Endodermal cell (in vitro differentiated cells): ENCODE measurements at regions not wholly inside any gene's neighbourhood (a gene's known extent, or its start where the extent isn't known, plus 50 kb on each side); places are given as distances from the start of the nearest gene placed in this dataset.

Source experiments
- DNase-seq: peaks from one replicate; pipeline ENCODE4 v3.0.0-alpha.2; 2017
- H3K27ac ChIP-seq: 2 replicates; pipeline ENCODE4 v1.5.1; 2013; ENCODE audit warnings: mild to moderate bottlenecking, low read depth, low read length, moderate library complexity
- H3K27me3 ChIP-seq: 2 replicates; pipeline ENCODE4 v1.6.1; 2013; ENCODE audit warnings: mild to moderate bottlenecking, low read length, moderate library complexity; ENCODE audit not compliant: insufficient read depth, control insufficient read depth, poor library complexity, severe bottlenecking
- H3K36me3 ChIP-seq: 2 replicates; pipeline ENCODE4 v1.7.0; 2013; ENCODE audit warnings: mild to moderate bottlenecking, low read length, moderate library complexity; ENCODE audit not compliant: control insufficient read depth, insufficient read depth
- H3K4me1 ChIP-seq: one replicate; pipeline ENCODE4 v1.7.0; 2013; ENCODE audit warnings: low read length; ENCODE audit not compliant: control insufficient read depth, insufficient read depth
- H3K4me3 ChIP-seq: 2 replicates; pipeline ENCODE4 v1.5.1; 2013; ENCODE audit warnings: mild to moderate bottlenecking, low read length, moderate library complexity
- H3K9ac ChIP-seq: 2 replicates; pipeline ENCODE4 v1.6.1; 2013; ENCODE audit warnings: mild to moderate bottlenecking, low read length, moderate library complexity; ENCODE audit not compliant: poor library complexity, severe bottlenecking; ENCODE audit errors: extremely low read depth
- H3K9me3 ChIP-seq: 2 replicates; pipeline ENCODE4 v1.6.1; 2013; ENCODE audit warnings: mild to moderate bottlenecking, low read length, moderate library complexity; ENCODE audit not compliant: control insufficient read depth
- H3K27ac Mint-ChIP-seq: 2 replicates; pipeline ENCODE4 v1.8.0; 2020; ENCODE audit warnings: mixed read lengths
- H3K27me3 Mint-ChIP-seq: 2 replicates; pipeline ENCODE4 v1.8.0; 2021; ENCODE audit warnings: mild to moderate bottlenecking, mixed read lengths; ENCODE audit not compliant: insufficient read depth
- H3K36me3 Mint-ChIP-seq: 2 replicates; pipeline ENCODE4 v1.8.0; 2020; ENCODE audit warnings: low read depth, mixed read lengths
- H3K4me1 Mint-ChIP-seq: 2 replicates; pipeline ENCODE4 v1.8.0; 2020; ENCODE audit warnings: mixed read lengths
- H3K4me3 Mint-ChIP-seq: 2 replicates; pipeline ENCODE4 v1.8.0; 2020; ENCODE audit warnings: mild to moderate bottlenecking, moderate library complexity, mixed read lengths
- H3K9me3 Mint-ChIP-seq: 2 replicates; pipeline ENCODE4 v1.8.0; 2020; ENCODE audit warnings: mild to moderate bottlenecking, mixed read lengths
- CTCF ChIP-seq: fragments of 200-600 bp; sonication (generic); conservative IDR thresholded peaks from 2 replicates; pipeline ENCODE4 v1.5.0; 2021; ENCODE audit warnings: antibody characterized with exemption, mild to moderate bottlenecking
- WGBS, 2 experiments: methylation state at CpG; one replicate each; pipeline versions ENCODE4 v1.1.5 to v1.1.7; 2013; ENCODE audit warnings: missing lambda C conversion rate in 2 of 2, mixed read lengths in 1 of 2; ENCODE audit not compliant: insufficient coverage in 1 of 2, insufficient read length in 1 of 2; 5-methylcytosine and 5-hydroxymethylcytosine counted together

- Histone ChIP-seq H3K4me3 (no peak overlapping the region), H3K9me3 (no peaks in the 10 kb centered on the region), H3K27me3 (no peaks in the 10 kb centered on the region), H3K36me3 (no peaks in the 10 kb centered on the region), H3K27ac (no peak overlapping the region), H3K4me1 (no peaks in the 10 kb centered on the region), H3K9ac (no peak overlapping the region)
- DNase-seq = no peak
- TF ChIP-seq CTCF = no peak
- Mint-ChIP-seq H3K4me3 (no peak overlapping the region), H3K36me3 (no peaks in the 10 kb centered on the region), H3K9me3 (no peaks in the 10 kb centered on the region), H3K27me3 (no peaks in the 10 kb centered on the region), H3K4me1 (peaks cover 10% of the 10 kb centered on the region), H3K27ac (no peak overlapping the region)
- WGBS, 2 experiments = 93% methylated on average over 3 of the region's 3 CpGs; no CpG with 5 or more reads in 1 of the 2 experiments
Measured at GRCh38 chr4:26160591-26160990, 160.2 kb upstream of the RBPJ start.

GRCh38 chr4:26161030-26161824 is 159.6 kb upstream of the RBPJ start:
- H3K27ac ChIP-seq = no peak overlapping the region
- no peaks in the 10 kb centered on the region for H3K27me3 ChIP-seq
- 68 to 69% methylated on average over 3 to 5 of the region's 5 CpGs for WGBS, 2 experiments
- no peaks in the 10 kb centered on the region for H3K27me3 Mint-ChIP-seq
- H3K36me3 Mint-ChIP-seq = no peaks in the 10 kb centered on the region
- peak; percentile 77 for DNase-seq
- no peak overlapping the region for H3K9ac ChIP-seq
- H3K9me3 Mint-ChIP-seq = no peaks in the 10 kb centered on the region
- peaks cover 10% of the 10 kb centered on the region for H3K4me1 Mint-ChIP-seq
- no peak overlapping the region for H3K4me3 ChIP-seq
- H3K9me3 ChIP-seq = no peaks in the 10 kb centered on the region
- H3K36me3 ChIP-seq = no peaks in the 10 kb centered on the region
- no peaks in the 10 kb centered on the region for H3K4me1 ChIP-seq
- peak; percentile 73 for TF ChIP-seq CTCF
- peak overlapping the region; percentile 35 for H3K27ac Mint-ChIP-seq
- no peak overlapping the region for H3K4me3 Mint-ChIP-seq

- TF ChIP-seq CTCF = no peak
- no peaks in the 10 kb centered on the region for H3K9me3 Mint-ChIP-seq
- 97 to 98% methylated on average over 3 to 4 of the region's 4 CpGs for WGBS, 2 experiments
Measured at GRCh38 chr4:26162101-26162500, 158.7 kb upstream of the RBPJ start.

More at GRCh38 chr4:26162101-26162500, 158.7 kb upstream of the RBPJ start:
- Histone ChIP-seq H3K9ac (no peak overlapping the region), H3K9me3 (no peaks in the 10 kb centered on the region), H3K4me3 (no peak overlapping the region), H3K36me3 (no peaks in the 10 kb centered on the region), H3K27ac (no peak overlapping the region), H3K27me3 (no peaks in the 10 kb centered on the region), H3K4me1 (no peaks in the 10 kb centered on the region)
- H3K36me3 Mint-ChIP-seq = no peaks in the 10 kb centered on the region
- DNase-seq = no peak
- no peaks in the 10 kb centered on the region for H3K27me3 Mint-ChIP-seq
- no peak overlapping the region for H3K27ac Mint-ChIP-seq
- H3K4me3 Mint-ChIP-seq = no peak overlapping the region
- H3K4me1 Mint-ChIP-seq = peaks cover 10% of the 10 kb centered on the region
